ENCODE measurements at regions not wholly inside any gene's neighbourhood (a gene's known extent, or its start where the extent isn't known, plus 50 kb on each side); places are given as distances from the start of the nearest gene placed in this dataset.

- no peak for TF ChIP-seq POLR2AphosphoS5 (IDR thresholded peaks at IDR 0.05)
- no peak for TF ChIP-seq CTCF (IDR thresholded peaks at IDR 0.05)
- TF ChIP-seq POLR2A (IDR thresholded peaks at IDR 0.05), result no peak
Observed at GRCh38 chr9:105144841-105145240, 99.6 kb upstream of the SLC44A1 start.

Measured in upper lobe of left lung (tissue), 4 donors.